Gastrocnemius medialis (tissue), 4 donors: ENCODE measurements at regions not wholly inside any gene's neighbourhood (a gene's known extent, or its start where the extent isn't known, plus 50 kb on each side); places are given as distances from the start of the nearest gene placed in this dataset.

Experiments
- CTCF ChIP-seq, 5 experiments: fragments of 450-650 bp in 3 of 5; fragments of 200-600 bp in 2 of 5; sonication (generic) in 2 of 5; IDR thresholded peaks in 4 of 5; conservative IDR thresholded peaks in 1 of 5; 1 replicate in 4 of 5; 2 replicates in 1 of 5; pipeline ENCODE4 v1.5.1; 2016 to 2019; ENCODE audit warnings: antibody characterized with exemption in 5 of 5, mild to moderate bottlenecking in 3 of 5, moderate library complexity in 3 of 5
- POLR2A ChIP-seq, 2 donors: fragments of 450-650 bp; IDR thresholded peaks; one replicate each; pipeline ENCODE4 v1.6.1; 2017; ENCODE audit warnings: antibody characterized with exemption in 2 of 2, mild to moderate bottlenecking in 2 of 2, moderate library complexity in 2 of 2

- no peak for TF ChIP-seq CTCF (IDR thresholded peaks at IDR 0.05 in 4 of 5, conservative IDR thresholded peaks at IDR 0.05 in 1 of 5)
- TF ChIP-seq POLR2A (IDR thresholded peaks at IDR 0.05): no peak
These were observed 73.3 kb upstream of the PPP3CA start for GRCh38 chr4:101420661-101421060.
